ENCODE measurements at regions not wholly inside any gene's neighbourhood (a gene's known extent, or its start where the extent isn't known, plus 50 kb on each side); places are given as distances from the start of the nearest gene placed in this dataset.

DNA sequence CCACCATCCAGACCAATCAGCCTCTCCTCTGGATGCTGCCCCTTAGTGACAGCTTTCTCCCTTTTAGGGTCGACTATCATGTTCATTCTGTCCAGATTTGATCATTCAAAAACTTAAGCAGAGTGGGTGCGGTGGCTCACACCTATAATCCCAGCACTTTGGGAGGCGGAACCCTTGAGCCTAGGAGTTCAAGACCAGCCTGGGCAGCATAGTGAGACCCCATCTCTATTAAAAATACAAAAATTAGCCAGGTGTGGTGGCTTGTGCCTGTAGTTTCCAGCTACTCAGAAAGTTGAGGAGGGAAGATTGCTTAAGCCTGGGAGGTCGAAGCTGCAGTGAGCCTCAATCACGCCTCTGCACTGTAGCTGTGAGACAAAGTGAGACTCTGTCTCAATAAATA is 68.3 kb upstream of the ZCCHC2 start:
- Mint-ChIP-seq H3K36me3 (ENCODE audit: low read depth) (no peaks in the 10 kb centered on the region), H3K9me3 (no peaks in the 10 kb centered on the region), H3K27ac (no peak overlapping the region), H3K27me3 (ENCODE audit: insufficient read depth) (peaks cover 29% of the 10 kb centered on the region), H3K4me1 (ENCODE audit: low read depth) (peaks cover 23% of the 10 kb centered on the region), H3K4me3 (no peak overlapping the region)
- TF ChIP-seq, protein P1, sequence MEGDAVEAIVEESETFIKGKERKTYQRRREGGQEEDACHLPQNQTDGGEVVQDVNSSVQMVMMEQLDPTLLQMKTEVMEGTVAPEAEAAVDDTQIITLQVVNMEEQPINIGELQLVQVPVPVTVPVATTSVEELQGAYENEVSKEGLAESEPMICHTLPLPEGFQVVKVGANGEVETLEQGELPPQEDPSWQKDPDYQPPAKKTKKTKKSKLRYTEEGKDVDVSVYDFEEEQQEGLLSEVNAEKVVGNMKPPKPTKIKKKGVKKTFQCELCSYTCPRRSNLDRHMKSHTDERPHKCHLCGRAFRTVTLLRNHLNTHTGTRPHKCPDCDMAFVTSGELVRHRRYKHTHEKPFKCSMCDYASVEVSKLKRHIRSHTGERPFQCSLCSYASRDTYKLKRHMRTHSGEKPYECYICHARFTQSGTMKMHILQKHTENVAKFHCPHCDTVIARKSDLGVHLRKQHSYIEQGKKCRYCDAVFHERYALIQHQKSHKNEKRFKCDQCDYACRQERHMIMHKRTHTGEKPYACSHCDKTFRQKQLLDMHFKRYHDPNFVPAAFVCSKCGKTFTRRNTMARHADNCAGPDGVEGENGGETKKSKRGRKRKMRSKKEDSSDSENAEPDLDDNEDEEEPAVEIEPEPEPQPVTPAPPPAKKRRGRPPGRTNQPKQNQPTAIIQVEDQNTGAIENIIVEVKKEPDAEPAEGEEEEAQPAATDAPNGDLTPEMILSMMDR (IDR thresholded peaks at IDR 0.05): no peak
- no peak for DNase-seq

DNA sequence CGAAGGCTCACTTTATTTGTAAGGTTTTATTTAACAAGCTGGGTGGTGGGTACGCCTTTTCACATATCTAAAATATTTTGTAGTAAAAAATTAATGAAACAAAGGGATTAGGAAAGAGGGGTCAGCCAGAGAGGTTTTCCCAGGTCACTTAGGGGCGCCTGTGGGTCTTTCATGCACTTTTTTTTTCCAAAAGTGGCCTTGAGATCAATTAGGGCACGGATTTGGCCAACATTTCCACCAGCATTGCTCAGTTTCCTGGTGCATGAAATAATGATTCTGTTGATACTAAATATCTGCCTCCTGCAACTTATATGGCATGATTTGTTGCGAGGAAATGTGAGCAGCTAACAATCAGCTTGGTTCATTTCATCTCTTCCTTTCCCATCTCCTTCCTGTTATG is 67.6 kb upstream of the ZCCHC2 start:
- Mint-ChIP-seq H3K27ac (no peak overlapping the region), H3K36me3 (ENCODE audit: low read depth) (no peaks in the 10 kb centered on the region), H3K4me3 (no peak overlapping the region), H3K27me3 (ENCODE audit: insufficient read depth) (peaks cover 33% of the 10 kb centered on the region), H3K4me1 (ENCODE audit: low read depth) (peaks cover 20% of the 10 kb centered on the region), H3K9me3 (no peaks in the 10 kb centered on the region)
- TF ChIP-seq, protein P1 (IDR thresholded peaks at IDR 0.05): no peak
- no peak for DNase-seq

DNA sequence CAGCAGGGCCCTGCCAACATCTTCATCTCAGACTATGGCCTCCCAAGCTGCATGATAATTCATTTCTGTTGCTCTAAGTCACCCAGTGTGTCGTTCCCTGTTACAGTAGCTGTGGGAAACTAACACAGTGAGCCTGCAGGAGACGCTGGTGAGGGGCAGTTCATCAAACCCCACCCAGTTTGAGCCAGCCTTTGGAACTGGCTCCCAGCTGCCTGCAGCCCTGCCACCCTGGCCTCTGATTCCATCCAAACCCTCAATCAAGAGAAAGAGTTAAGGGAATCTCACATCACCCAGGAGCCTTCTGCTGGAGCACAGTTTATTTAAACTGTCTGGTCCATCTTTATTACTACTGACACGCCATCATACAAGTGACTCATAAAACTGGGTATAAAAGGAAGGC is 64.9 kb upstream of the ZCCHC2 start:
- H3K9me3 Mint-ChIP-seq: no peaks in the 10 kb centered on the region
- peaks cover 35% of the 10 kb centered on the region for H3K27me3 Mint-ChIP-seq (ENCODE audit: insufficient read depth)
- H3K27ac Mint-ChIP-seq: no peak overlapping the region
- H3K36me3 Mint-ChIP-seq (ENCODE audit: low read depth): no peaks in the 10 kb centered on the region
- no peak overlapping the region for H3K4me3 Mint-ChIP-seq
- DNase-seq: no peak
- TF ChIP-seq, protein P1 (IDR thresholded peaks at IDR 0.05): no peak
- H3K4me1 Mint-ChIP-seq (ENCODE audit: low read depth): peaks cover 5% of the 10 kb centered on the region; the same call in 1 of the 2 replicates

DNA sequence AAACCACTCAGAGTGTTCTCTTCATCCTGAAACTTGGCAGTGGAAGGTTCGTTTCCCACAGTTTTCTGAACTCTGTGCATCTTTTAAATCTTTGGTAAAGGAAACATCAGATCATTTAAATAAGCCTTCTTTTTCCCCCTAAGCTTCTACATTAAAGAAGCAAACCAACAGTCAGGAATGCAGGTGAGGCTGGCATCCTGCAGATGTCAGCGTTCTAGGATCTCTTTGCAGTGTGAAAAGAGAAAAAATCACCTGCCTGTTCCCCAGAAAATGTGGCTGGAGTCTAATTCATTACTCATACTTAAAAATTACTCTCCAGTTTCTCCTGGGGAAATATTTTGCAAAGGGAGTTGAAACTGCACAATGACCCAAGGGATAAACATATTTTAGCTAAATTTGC is 64.5 kb upstream of the ZCCHC2 start:
- TF ChIP-seq, protein P1 (IDR thresholded peaks at IDR 0.05): no peak

DNA sequence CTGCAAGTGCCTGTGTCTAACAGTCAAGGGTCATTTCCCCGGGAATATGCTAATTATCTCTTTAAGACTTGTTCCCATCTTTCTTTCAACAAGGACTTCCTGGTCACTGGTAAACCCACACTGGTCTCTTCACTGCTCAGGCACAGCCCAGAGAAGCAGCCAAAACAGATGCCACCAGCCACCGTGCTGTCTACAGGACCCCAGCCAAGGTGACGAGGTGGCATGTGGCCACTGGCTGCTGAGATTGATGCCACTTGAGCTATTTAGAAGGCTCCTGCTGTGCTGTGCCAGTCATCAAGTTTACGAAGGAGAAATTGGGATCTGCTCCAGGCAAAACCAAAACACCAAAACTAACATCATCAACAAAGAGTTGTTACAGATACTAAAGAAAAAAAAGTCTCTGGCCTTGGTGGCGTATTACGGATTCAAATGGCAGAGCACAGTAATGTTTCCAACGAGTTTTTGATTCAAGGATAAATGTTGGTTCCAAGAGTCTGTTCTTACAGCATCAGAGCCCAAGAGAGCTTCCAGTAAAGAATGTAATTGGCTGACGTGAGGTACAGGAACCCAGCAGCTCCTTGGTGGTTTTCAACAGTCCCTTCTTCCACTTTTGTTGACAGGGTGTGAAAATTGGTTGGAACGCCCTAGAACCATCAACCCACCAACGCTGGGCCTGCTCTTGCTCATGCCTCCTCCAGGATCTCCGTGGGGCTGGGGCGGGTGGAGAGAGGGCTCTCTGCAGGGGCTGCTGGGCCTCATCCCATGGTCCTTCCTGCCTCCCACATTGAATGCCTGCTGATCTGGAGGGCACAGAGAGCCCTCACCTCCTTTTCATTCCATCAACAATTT is 63.7 kb upstream of the ZCCHC2 start:
- no peak overlapping the region for H3K27ac Mint-ChIP-seq
- H3K27me3 Mint-ChIP-seq (ENCODE audit: insufficient read depth): peaks cover 30% of the 10 kb centered on the region
- H3K36me3 Mint-ChIP-seq (ENCODE audit: low read depth): no peaks in the 10 kb centered on the region
- TF ChIP-seq, protein P1 (IDR thresholded peaks at IDR 0.05): no peak
- H3K4me3 Mint-ChIP-seq: no peak overlapping the region
- H3K9me3 Mint-ChIP-seq: no peaks in the 10 kb centered on the region
- no peak for DNase-seq
- peaks cover 5% of the 10 kb centered on the region; the same call in 1 of the 2 replicates for H3K4me1 Mint-ChIP-seq (ENCODE audit: low read depth)

More for the DNA sequence above, 64.5 kb upstream of the ZCCHC2 start:
- Mint-ChIP-seq H3K27me3 (ENCODE audit: insufficient read depth) (peaks cover 35% of the 10 kb centered on the region), H3K4me1 (ENCODE audit: low read depth) (peaks cover 5% of the 10 kb centered on the region; the same call in 1 of the 2 replicates), H3K4me3 (no peak overlapping the region), H3K27ac (no peak overlapping the region), H3K9me3 (no peaks in the 10 kb centered on the region), H3K36me3 (ENCODE audit: low read depth) (no peaks in the 10 kb centered on the region)
- DNase-seq: no peak

Measured in HFFc6 (cell line).